H9 (cell line): ENCODE measurements at regions not wholly inside any gene's neighbourhood (a gene's known extent, or its start where the extent isn't known, plus 50 kb on each side); places are given as distances from the start of the nearest gene placed in this dataset.

ENCODE experiments used
- DNase-seq: peaks from one replicate; pipeline ENCODE4 v3.0.0-alpha.2; 2017
- H2AFZ ChIP-seq: one replicate; pipeline ENCODE4 v1.6.1; 2013; ENCODE audit warnings: mild to moderate bottlenecking, low read length, control low read depth, moderate library complexity
- H2AK5ac ChIP-seq: 2 replicates; pipeline ENCODE4 v1.6.1; 2013; ENCODE audit warnings: low read length, control low read depth, mixed read lengths; ENCODE audit not compliant: insufficient read length
- H2BK120ac ChIP-seq: one replicate; pipeline ENCODE4 v1.6.1; 2013; ENCODE audit warnings: low read depth, mild to moderate bottlenecking, low read length, control low read depth, inconsistent platforms; ENCODE audit not compliant: poor library complexity, severe bottlenecking
- H2BK12ac ChIP-seq: 2 replicates; pipeline ENCODE4 v1.6.1; 2013; ENCODE audit warnings: low read length, control low read depth, mixed read lengths, low read depth; ENCODE audit not compliant: insufficient read length
- H2BK15ac ChIP-seq: 2 replicates; pipeline ENCODE4 v1.6.1; 2013; ENCODE audit warnings: low read depth, low read length, control low read depth
- H2BK20ac ChIP-seq: one replicate; pipeline ENCODE4 v1.6.1; 2013; ENCODE audit warnings: low read depth, mild to moderate bottlenecking, low read length, control low read depth, inconsistent platforms; ENCODE audit not compliant: poor library complexity, severe bottlenecking
- H2BK5ac ChIP-seq: 2 replicates; pipeline ENCODE4 v1.6.1; 2013; ENCODE audit warnings: low read length, control low read depth, mixed read lengths; ENCODE audit not compliant: insufficient read length
- H3K14ac ChIP-seq: 2 replicates; pipeline ENCODE4 v1.6.1; 2013; ENCODE audit warnings: low read length, control low read depth; ENCODE audit not compliant: insufficient read depth
- H3K18ac ChIP-seq: 2 replicates; pipeline ENCODE4 v1.6.1; 2013; ENCODE audit warnings: low read depth, mild to moderate bottlenecking, mixed read lengths, low read length, control low read depth; ENCODE audit not compliant: insufficient read length
- H3K23ac ChIP-seq: 2 replicates; pipeline ENCODE4 v1.6.1; 2013; ENCODE audit warnings: low read length, control low read depth, mixed read lengths, low read depth; ENCODE audit not compliant: insufficient read length
- H3K23me2 ChIP-seq: 2 replicates; pipeline ENCODE4 v1.6.1; 2013; ENCODE audit warnings: low read depth, mild to moderate bottlenecking, mixed read lengths, low read length, control low read depth; ENCODE audit not compliant: insufficient read length, poor library complexity, severe bottlenecking
- H3K27ac ChIP-seq: 2 replicates; pipeline ENCODE4 v1.5.1; 2013; ENCODE audit warnings: low read length, control low read depth, mixed read lengths, low read depth; ENCODE audit not compliant: insufficient read length
- H3K27me3 ChIP-seq: 2 replicates; pipeline ENCODE4 v1.6.1; 2013; ENCODE audit warnings: low read length, control low read depth, inconsistent platforms; ENCODE audit not compliant: insufficient read depth
- H3K4ac ChIP-seq: 2 replicates; pipeline ENCODE4 v1.6.1; 2013; ENCODE audit warnings: low read depth, mild to moderate bottlenecking, control low read depth, inconsistent platforms, low read length, moderate library complexity
- H3K4me1 ChIP-seq: 2 replicates; pipeline ENCODE4 v1.6.1; 2013; ENCODE audit warnings: low read length, control low read depth, inconsistent platforms; ENCODE audit not compliant: insufficient read depth
- H3K4me2 ChIP-seq: 2 replicates; pipeline ENCODE4 v1.6.1; 2013; ENCODE audit warnings: low read length, control low read depth, mixed read lengths; ENCODE audit not compliant: insufficient read length, insufficient read depth
- H3K56ac ChIP-seq: 2 replicates; pipeline ENCODE4 v1.6.1; 2013; ENCODE audit warnings: low read depth, mild to moderate bottlenecking, mixed read lengths, low read length, control low read depth; ENCODE audit not compliant: insufficient read length
- H3K79me1 ChIP-seq: 2 replicates; pipeline ENCODE4 v1.6.1; 2013; ENCODE audit warnings: low read depth, mild to moderate bottlenecking, moderate library complexity, low read length, control low read depth, inconsistent platforms; ENCODE audit not compliant: insufficient read depth, poor library complexity, severe bottlenecking
- H3K79me2 ChIP-seq: 2 replicates; pipeline ENCODE4 v1.6.1; 2013; ENCODE audit warnings: low read length, control low read depth, inconsistent platforms; ENCODE audit not compliant: insufficient read depth
- H3K9ac ChIP-seq: 2 replicates; pipeline ENCODE4 v1.6.1; 2013; ENCODE audit warnings: low read length, control low read depth, mixed read lengths; ENCODE audit not compliant: insufficient read length; ENCODE audit errors: extremely low read depth
- H3K9me3 ChIP-seq: one replicate; pipeline ENCODE4 v1.6.1; 2013; ENCODE audit warnings: low read depth, low read length, inconsistent platforms; ENCODE audit not compliant: control insufficient read depth
- H3T11ph ChIP-seq: one replicate; pipeline ENCODE4 v1.6.1; 2013; ENCODE audit warnings: mild to moderate bottlenecking, low read length, control low read depth, inconsistent platforms
- H4K20me1 ChIP-seq: one replicate; pipeline ENCODE4 v1.6.1; 2013; ENCODE audit not compliant: control insufficient read depth, insufficient read length, insufficient read depth
- H4K5ac ChIP-seq: 2 replicates; pipeline ENCODE4 v1.6.1; 2013; ENCODE audit warnings: low read depth, mild to moderate bottlenecking, mixed read lengths, low read length, control low read depth; ENCODE audit not compliant: insufficient read length
- H4K8ac ChIP-seq: replicated peaks from 2 replicates; pipeline ENCODE4 v1.6.1; 2013; ENCODE audit warnings: low read length, control low read depth, mixed read lengths, low read depth; ENCODE audit not compliant: insufficient read length
- H4K91ac ChIP-seq: 2 replicates; pipeline ENCODE4 v1.6.1; 2013; ENCODE audit warnings: low read depth, mild to moderate bottlenecking, moderate library complexity, mixed read lengths, low read length, control low read depth; ENCODE audit not compliant: insufficient read length
- H3K27ac Mint-ChIP-seq, 3 experiments: 2 replicates in 2 of 3; 3 replicates in 1 of 3; pipeline ENCODE4 v1.8.0; 2020 to 2021; ENCODE audit warnings: mixed read lengths in 3 of 3, mild to moderate bottlenecking in 1 of 3, moderate library complexity in 1 of 3
- H3K27me3 Mint-ChIP-seq: 2 replicates; pipeline ENCODE4 v1.8.0; 2021; ENCODE audit warnings: low read depth, mild to moderate bottlenecking, moderate library complexity, mixed read lengths
- H3K36me3 Mint-ChIP-seq, 3 experiments: 2 replicates in 2 of 3; 3 replicates in 1 of 3; pipeline ENCODE4 v1.8.0; 2020 to 2021; ENCODE audit warnings: low read depth in 3 of 3, mixed read lengths in 3 of 3; ENCODE audit not compliant: insufficient read depth in 1 of 3
- H3K4me1 Mint-ChIP-seq, 2 experiments: 2 replicates each; pipeline ENCODE4 v1.8.0; 2020; ENCODE audit warnings: mixed read lengths in 2 of 2
- H3K4me3 Mint-ChIP-seq, 2 experiments: 2 replicates in 1 of 2; 3 replicates in 1 of 2; pipeline ENCODE4 v1.8.0; 2020 to 2021; ENCODE audit warnings: mild to moderate bottlenecking in 2 of 2, mixed read lengths in 2 of 2, moderate library complexity in 1 of 2
- H3K9me3 Mint-ChIP-seq, 2 experiments: 2 replicates in 1 of 2; 3 replicates in 1 of 2; pipeline ENCODE4 v1.8.0; 2020; ENCODE audit warnings: mild to moderate bottlenecking in 2 of 2, mixed read lengths in 2 of 2, moderate library complexity in 1 of 2
- WGBS: extraction: QIAGEN DNeasy Blood & Tissue Kit; methylation state at CpG from one replicate; pipeline ENCODE4 v1.1.7; 2013; ENCODE audit warnings: missing lambda C conversion rate, low lambda C conversion rate, mixed read lengths; ENCODE audit not compliant: insufficient read length; ENCODE audit errors: extremely low coverage; 5-methylcytosine and 5-hydroxymethylcytosine counted together
- TF ChIP-seq, protein P1 (sequence below): fragments of 200-600 bp; sonication (generic); conservative IDR thresholded peaks from 3 replicates; pipeline ENCODE4 v1.8.0; 2021; ENCODE audit warnings: antibody characterized with exemption, mild to moderate bottlenecking

DNA sequence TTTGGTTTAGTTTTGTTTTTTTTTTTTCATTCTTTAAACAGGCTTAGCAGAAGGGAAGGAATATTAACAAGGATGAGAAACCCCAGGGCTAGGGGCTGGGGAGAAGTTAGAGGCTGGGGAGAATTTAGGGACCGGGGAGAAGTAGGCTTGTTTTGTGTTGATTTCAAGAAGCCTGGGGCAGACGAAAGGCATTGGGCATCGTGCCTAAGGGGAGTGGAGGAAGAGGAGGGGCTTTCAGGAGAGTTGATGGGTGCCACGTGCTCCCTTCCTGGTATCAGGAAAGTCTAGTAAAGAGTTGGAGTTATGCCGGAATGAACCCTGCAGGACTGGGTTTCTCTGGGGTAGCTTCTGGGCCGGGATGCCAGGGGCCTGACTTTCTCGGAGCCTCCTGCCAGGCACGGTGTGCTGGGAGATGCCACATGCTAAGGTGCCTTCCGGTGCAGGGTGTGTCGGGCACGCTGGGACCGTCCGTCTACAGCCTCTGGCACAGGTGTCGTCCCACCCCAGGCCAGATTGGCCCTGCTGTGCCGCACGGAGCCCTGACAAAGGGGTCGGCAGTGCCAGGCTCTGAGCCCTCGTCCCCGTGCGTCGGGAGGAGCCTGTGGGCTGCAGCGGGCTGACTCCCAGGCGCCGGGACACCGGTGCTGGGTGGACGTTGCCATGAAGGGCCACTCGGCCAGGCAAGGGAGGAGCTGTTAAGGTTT is 159.9 kb downstream of the OLFM1 start:
- Histone ChIP-seq H3K4ac (no peak overlapping the region), H2BK5ac (no peak overlapping the region), H3K79me1 (no peaks in the 10 kb centered on the region), H4K91ac (no peak overlapping the region), H3K9ac (no peak overlapping the region), H3K4me2 (no peak overlapping the region), H2BK20ac (no peak overlapping the region), H4K5ac (no peak overlapping the region), H3K27me3 (no peaks in the 10 kb centered on the region), H4K20me1 (no peaks in the 10 kb centered on the region), H3K9me3 (no peaks in the 10 kb centered on the region), H2BK12ac (no peak overlapping the region), H3K56ac (no peak overlapping the region), H3K18ac (no peak overlapping the region), H3K23ac (no peak overlapping the region), H3K23me2 (no peaks in the 10 kb centered on the region), H4K8ac (no peak overlapping the region), H3K79me2 (no peaks in the 10 kb centered on the region), H2AFZ (no peak overlapping the region), H3K14ac (no peak overlapping the region; the same call in 1 of the 2 replicates), H2BK15ac (no peak overlapping the region), H3T11ph (no peak overlapping the region), H3K4me1 (no peaks in the 10 kb centered on the region), H2AK5ac (no peak overlapping the region), H2BK120ac (no peak overlapping the region), H3K27ac (no peak overlapping the region)
- H3K9me3 Mint-ChIP-seq: no peaks in the 10 kb centered on the region; a peak in 1 of 5 replicates
- H3K4me1 Mint-ChIP-seq: peaks cover 8 to 17% of the 10 kb centered on the region in 2 experiments
- no peak overlapping the region for H3K27ac Mint-ChIP-seq
- TF ChIP-seq, protein P1, sequence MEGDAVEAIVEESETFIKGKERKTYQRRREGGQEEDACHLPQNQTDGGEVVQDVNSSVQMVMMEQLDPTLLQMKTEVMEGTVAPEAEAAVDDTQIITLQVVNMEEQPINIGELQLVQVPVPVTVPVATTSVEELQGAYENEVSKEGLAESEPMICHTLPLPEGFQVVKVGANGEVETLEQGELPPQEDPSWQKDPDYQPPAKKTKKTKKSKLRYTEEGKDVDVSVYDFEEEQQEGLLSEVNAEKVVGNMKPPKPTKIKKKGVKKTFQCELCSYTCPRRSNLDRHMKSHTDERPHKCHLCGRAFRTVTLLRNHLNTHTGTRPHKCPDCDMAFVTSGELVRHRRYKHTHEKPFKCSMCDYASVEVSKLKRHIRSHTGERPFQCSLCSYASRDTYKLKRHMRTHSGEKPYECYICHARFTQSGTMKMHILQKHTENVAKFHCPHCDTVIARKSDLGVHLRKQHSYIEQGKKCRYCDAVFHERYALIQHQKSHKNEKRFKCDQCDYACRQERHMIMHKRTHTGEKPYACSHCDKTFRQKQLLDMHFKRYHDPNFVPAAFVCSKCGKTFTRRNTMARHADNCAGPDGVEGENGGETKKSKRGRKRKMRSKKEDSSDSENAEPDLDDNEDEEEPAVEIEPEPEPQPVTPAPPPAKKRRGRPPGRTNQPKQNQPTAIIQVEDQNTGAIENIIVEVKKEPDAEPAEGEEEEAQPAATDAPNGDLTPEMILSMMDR: no peak
- no peak overlapping the region for H3K4me3 Mint-ChIP-seq
- no CpG with 5 or more reads among the region's 27 CpGs for WGBS
- peaks cover 6% of the 10 kb centered on the region for H3K27me3 Mint-ChIP-seq
- no peak for DNase-seq
- H3K36me3 Mint-ChIP-seq: no peaks in the 10 kb centered on the region
